GM23248 (cell line): ENCODE measurements at regions not wholly inside any gene's neighbourhood (a gene's known extent, or its start where the extent isn't known, plus 50 kb on each side); places are given as distances from the start of the nearest gene placed in this dataset.

ENCODE experiments used
- DNase-seq: peaks from one replicate; pipeline ENCODE4 v3.0.0-alpha.2; 2015
- H2AFZ ChIP-seq: fragments of 200-600 bp; sonication (generic); 2 replicates; pipeline ENCODE4 v1.6.1; 2016; ENCODE audit warnings: antibody characterized with exemption
- H3F3A ChIP-seq: fragments of 200-600 bp; sonication (generic); 2 replicates; pipeline ENCODE4 v1.6.1; 2016; ENCODE audit warnings: mild to moderate bottlenecking, antibody characterized with exemption, mixed run types; ENCODE audit not compliant: insufficient read depth
- H3K27ac ChIP-seq: fragments of 200-600 bp; sonication (generic); 2 replicates; pipeline ENCODE4 v1.5.1; 2016; ENCODE audit warnings: mild to moderate bottlenecking
- H3K27me3 ChIP-seq: fragments of 200-600 bp; sonication (generic); replicated peaks from 2 replicates; pipeline ENCODE4 v1.6.1; 2016; ENCODE audit warnings: mild to moderate bottlenecking; ENCODE audit not compliant: insufficient read depth
- H3K36me3 ChIP-seq: fragments of 200-600 bp; sonication (generic); 2 replicates; pipeline ENCODE4 v1.6.1; 2016; ENCODE audit warnings: low read depth, mild to moderate bottlenecking
- H3K4me1 ChIP-seq: fragments of 200-600 bp; sonication (generic); 2 replicates; pipeline ENCODE4 v1.6.1; 2016; ENCODE audit warnings: mild to moderate bottlenecking; ENCODE audit not compliant: insufficient read depth
- H3K4me2 ChIP-seq: fragments of 200-600 bp; sonication (generic); one replicate; pipeline ENCODE4 v1.6.1; 2016; ENCODE audit warnings: mild to moderate bottlenecking; ENCODE audit not compliant: unreplicated experiment
- H3K4me3 ChIP-seq: fragments of 200-600 bp; sonication (generic); 2 replicates; pipeline ENCODE4 v1.5.1; 2016; ENCODE audit warnings: mild to moderate bottlenecking
- H3K79me2 ChIP-seq: fragments of 200-600 bp; sonication (generic); 2 replicates; pipeline ENCODE4 v1.6.1; 2016; ENCODE audit warnings: mild to moderate bottlenecking; ENCODE audit not compliant: insufficient read depth
- H3K9ac ChIP-seq: fragments of 200-600 bp; sonication (generic); 2 replicates; pipeline ENCODE4 v1.6.1; 2016; ENCODE audit warnings: mild to moderate bottlenecking
- H3K9me2 ChIP-seq: fragments of 200-600 bp; sonication (generic); 2 replicates; pipeline ENCODE4 v1.6.1; 2016; ENCODE audit warnings: mixed run types, mild to moderate bottlenecking, moderate library complexity; ENCODE audit not compliant: insufficient read depth
- H3K9me3 ChIP-seq: fragments of 200-600 bp; sonication (generic); one replicate; pipeline ENCODE4 v1.6.1; 2017; ENCODE audit warnings: low read depth
- H4K20me1 ChIP-seq: fragments of 200-600 bp; sonication (generic); 2 replicates; pipeline ENCODE4 v1.6.0; 2016; ENCODE audit not compliant: insufficient read depth
- EZH2 ChIP-seq: fragments of 200-600 bp; sonication (generic); IDR thresholded peaks from 2 replicates; pipeline ENCODE4 v1.6.1; 2018; ENCODE audit warnings: antibody characterized with exemption, mild to moderate bottlenecking; ENCODE audit not compliant: insufficient read depth, poor library complexity, severe bottlenecking
- EZH2phosphoT487 ChIP-seq: fragments of 200-600 bp; sonication (generic); IDR thresholded peaks from 2 replicates; pipeline ENCODE4 v1.6.1; 2018; ENCODE audit warnings: antibody characterized with exemption, moderate library complexity, mild to moderate bottlenecking, low read depth; ENCODE audit not compliant: insufficient read depth
- whole genome bisulfite sequencing, 2 experiments: methylation state at CpG; one replicate each; pipeline ENCODE4 v1.1.6; 2015 to 2017; ENCODE audit warnings: low lambda C conversion rate in 2 of 2, low coverage in 1 of 2; ENCODE audit errors: missing lambda C conversion rate in 2 of 2; 5-methylcytosine and 5-hydroxymethylcytosine counted together
- in situ Hi-C: fragments of 300-500 bp; cut with MboI; formaldehyde crosslinking; loops from 2 replicates; pipeline ENCODE4 v1.15.0; 2020

GRCh38 chr6:110534731-110535492, 58.5 kb upstream of the SLC22A16 start:
- H3K4me3 ChIP-seq, result 0 out of 2 replicates have a peak overlapping the region, but pooled peaks have one; percentile 7
- no peaks in the 10 kb centered on the region for H3K9me2 ChIP-seq
- in situ Hi-C loops, result loop anchor here (25.0 kb wide), 1 partner anchor 427 kb away; the partner anchor contains the start of gene GTF3C6
- H3F3A ChIP-seq, result peaks cover 45% of the 10 kb centered on the region
- peak overlapping the region; percentile 9 for H3K4me2 ChIP-seq
- peak overlapping the region; percentile 27; the same call in 1 of the 2 replicates for H3K9ac ChIP-seq
- TF ChIP-seq EZH2phosphoT487, result no peak
- TF ChIP-seq EZH2, result no peak
- no peaks in the 10 kb centered on the region for H3K36me3 ChIP-seq
- WGBS, 2 experiments, result 27 to 28% methylated on average over 3 of the region's 3 CpGs
- no peaks in the 10 kb centered on the region for H3K79me2 ChIP-seq
- H3K9me3 ChIP-seq, result no peaks in the 10 kb centered on the region
- no peaks in the 10 kb centered on the region for H3K27me3 ChIP-seq
- no peaks in the 10 kb centered on the region for H4K20me1 ChIP-seq
- H2AFZ ChIP-seq, result no peak overlapping the region
- DNase-seq, result peak; percentile 95
- peaks cover 45% of the 10 kb centered on the region for H3K4me1 ChIP-seq
- peak overlapping the region; percentile 51 for H3K27ac ChIP-seq

- Histone ChIP-seq H3K4me3 (no peak overlapping the region), H3F3A (peaks cover 53% of the 10 kb centered on the region), H3K27me3 (no peaks in the 10 kb centered on the region), H3K4me2 (no peak overlapping the region), H3K4me1 (peaks cover 61% of the 10 kb centered on the region), H3K9me2 (no peaks in the 10 kb centered on the region), H4K20me1 (no peaks in the 10 kb centered on the region), H3K79me2 (no peaks in the 10 kb centered on the region), H3K27ac (no peak overlapping the region), H3K9ac (no peak overlapping the region), H2AFZ (no peak overlapping the region), H3K36me3 (no peaks in the 10 kb centered on the region), H3K9me3 (no peaks in the 10 kb centered on the region)
- in situ Hi-C loops, result loop anchor here (25.0 kb wide), 1 partner anchor 430 kb away; the partner anchor contains the start of gene GTF3C6
- DNase-seq, result no peak
- TF ChIP-seq EZH2 (no peak), EZH2phosphoT487 (no peak)
- 76 to 92% methylated on average over 1 of the region's 1 CpG for WGBS, 2 experiments
Observed at GRCh38 chr6:110532431-110532830, 56.0 kb upstream of the SLC22A16 start.

GRCh38 chr6:110530671-110531070, 54.3 kb upstream of the SLC22A16 start:
- Histone ChIP-seq H3K9ac (no peak overlapping the region), H3K27me3 (no peaks in the 10 kb centered on the region), H3F3A (peaks cover 38% of the 10 kb centered on the region), H3K36me3 (no peaks in the 10 kb centered on the region), H3K9me3 (no peaks in the 10 kb centered on the region), H3K4me1 (peaks cover 49% of the 10 kb centered on the region), H4K20me1 (no peaks in the 10 kb centered on the region), H3K9me2 (no peaks in the 10 kb centered on the region), H3K27ac (no peak overlapping the region), H3K79me2 (no peaks in the 10 kb centered on the region), H2AFZ (no peak overlapping the region), H3K4me3 (no peak overlapping the region), H3K4me2 (no peak overlapping the region)
- in situ Hi-C loops, result loop anchor here (25.0 kb wide), 1 partner anchor 432 kb away; the partner anchor contains the start of gene GTF3C6
- DNase-seq, result peak; percentile 63
- 52 to 64% methylated on average over 2 of the region's 2 CpGs for WGBS, 2 experiments
- TF ChIP-seq EZH2phosphoT487, result no peak
- TF ChIP-seq EZH2, result no peak

GRCh38 chr6:110529907-110530306, 53.5 kb upstream of the SLC22A16 start:
- WGBS, 2 experiments, result 62 to 71% methylated on average over 3 of the region's 3 CpGs
- DNase-seq, result peak; percentile 47
- Histone ChIP-seq H3K4me1 (peaks cover 44% of the 10 kb centered on the region), H3K27me3 (no peaks in the 10 kb centered on the region), H3K27ac (peak overlapping the region; percentile 62; the same call in 1 of the 2 replicates), H3K4me3 (no peak overlapping the region), H3K9me2 (no peaks in the 10 kb centered on the region), H3F3A (peaks cover 34% of the 10 kb centered on the region), H3K4me2 (peak overlapping the region; percentile 52), H4K20me1 (no peaks in the 10 kb centered on the region), H3K36me3 (no peaks in the 10 kb centered on the region), H3K79me2 (no peaks in the 10 kb centered on the region), H3K9me3 (no peaks in the 10 kb centered on the region), H3K9ac (peak overlapping the region; percentile 11; the same call in 1 of the 2 replicates), H2AFZ (no peak overlapping the region)
- in situ Hi-C loops, result loop anchor here (25.0 kb wide), 1 partner anchor 432 kb away; the partner anchor contains the start of gene GTF3C6
- TF ChIP-seq EZH2, result no peak
